Gastrocnemius medialis (tissue), 4 donors: ENCODE measurements at regions not wholly inside any gene's neighbourhood (a gene's known extent, or its start where the extent isn't known, plus 50 kb on each side); places are given as distances from the start of the nearest gene placed in this dataset.

ENCODE experiments used
- POLR2A ChIP-seq, 2 donors: fragments of 450-650 bp; IDR thresholded peaks; one replicate each; pipeline ENCODE4 v1.6.1; 2017; ENCODE audit warnings: antibody characterized with exemption in 2 of 2, mild to moderate bottlenecking in 2 of 2, moderate library complexity in 2 of 2
- TF ChIP-seq, protein P1 (sequence below), 5 experiments: fragments of 450-650 bp in 3 of 5; fragments of 200-600 bp in 2 of 5; sonication (generic) in 2 of 5; IDR thresholded peaks in 4 of 5; conservative IDR thresholded peaks in 1 of 5; 1 replicate in 4 of 5; 2 replicates in 1 of 5; pipeline ENCODE4 v1.5.1; 2016 to 2019; ENCODE audit warnings: antibody characterized with exemption in 5 of 5, mild to moderate bottlenecking in 3 of 5, moderate library complexity in 3 of 5

GRCh38 chr6:134634966-134635365 is 314.9 kb downstream of the ALDH8A1 start:
- TF ChIP-seq, protein P1, sequence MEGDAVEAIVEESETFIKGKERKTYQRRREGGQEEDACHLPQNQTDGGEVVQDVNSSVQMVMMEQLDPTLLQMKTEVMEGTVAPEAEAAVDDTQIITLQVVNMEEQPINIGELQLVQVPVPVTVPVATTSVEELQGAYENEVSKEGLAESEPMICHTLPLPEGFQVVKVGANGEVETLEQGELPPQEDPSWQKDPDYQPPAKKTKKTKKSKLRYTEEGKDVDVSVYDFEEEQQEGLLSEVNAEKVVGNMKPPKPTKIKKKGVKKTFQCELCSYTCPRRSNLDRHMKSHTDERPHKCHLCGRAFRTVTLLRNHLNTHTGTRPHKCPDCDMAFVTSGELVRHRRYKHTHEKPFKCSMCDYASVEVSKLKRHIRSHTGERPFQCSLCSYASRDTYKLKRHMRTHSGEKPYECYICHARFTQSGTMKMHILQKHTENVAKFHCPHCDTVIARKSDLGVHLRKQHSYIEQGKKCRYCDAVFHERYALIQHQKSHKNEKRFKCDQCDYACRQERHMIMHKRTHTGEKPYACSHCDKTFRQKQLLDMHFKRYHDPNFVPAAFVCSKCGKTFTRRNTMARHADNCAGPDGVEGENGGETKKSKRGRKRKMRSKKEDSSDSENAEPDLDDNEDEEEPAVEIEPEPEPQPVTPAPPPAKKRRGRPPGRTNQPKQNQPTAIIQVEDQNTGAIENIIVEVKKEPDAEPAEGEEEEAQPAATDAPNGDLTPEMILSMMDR (IDR thresholded peaks at IDR 0.05 in 4 of 5, conservative IDR thresholded peaks at IDR 0.05 in 1 of 5): no peak
- TF ChIP-seq POLR2A (IDR thresholded peaks at IDR 0.05): no peak
